GM23248 (cell line): ENCODE measurements at regions not wholly inside any gene's neighbourhood (a gene's known extent, or its start where the extent isn't known, plus 50 kb on each side); places are given as distances from the start of the nearest gene placed in this dataset.

Source experiments
- EZH2 ChIP-seq: fragments of 200-600 bp; sonication (generic); IDR thresholded peaks from 2 replicates; pipeline ENCODE4 v1.6.1; 2018; ENCODE audit warnings: antibody characterized with exemption, mild to moderate bottlenecking; ENCODE audit not compliant: insufficient read depth, poor library complexity, severe bottlenecking
- EZH2phosphoT487 ChIP-seq: fragments of 200-600 bp; sonication (generic); IDR thresholded peaks from 2 replicates; pipeline ENCODE4 v1.6.1; 2018; ENCODE audit warnings: antibody characterized with exemption, moderate library complexity, mild to moderate bottlenecking, low read depth; ENCODE audit not compliant: insufficient read depth

- TF ChIP-seq EZH2 (no peak), EZH2phosphoT487 (no peak)
These were observed 66.8 kb upstream of the NEBL start for GRCh38 chr10:20963721-20964595.
